SKM-1 treated with dmso at 0.1 percent for 144 hours (cell line): ENCODE measurements at regions not wholly inside any gene's neighbourhood (a gene's known extent, or its start where the extent isn't known, plus 50 kb on each side); places are given as distances from the start of the nearest gene placed in this dataset.
"Not testable (repeated sequence)": the region's sequence is repeated elsewhere in the genome, so short reads cannot be mapped to it uniquely, and the experiment has no call there.

Source experiments
- DNase-seq: peaks from one replicate; lab custom pipeline; 2025; ENCODE audit not compliant: unreplicated experiment; lab: John Stamatoyannopoulos, UW

GRCh38 chr20:22529150-22530019 lies 55.0 kb downstream of the FOXA2 start:
- DNase-seq: no peak

GRCh38 chr20:22526512-22527012 lies 57.8 kb downstream of the FOXA2 start:
- DNase-seq: no peak

- DNase-seq: no peak
These were observed 58.6 kb downstream of the FOXA2 start for GRCh38 chr20:22525821-22526220.

- no peak for DNase-seq
These were observed 59.1 kb downstream of the FOXA2 start for GRCh38 chr20:22525069-22525820.

GRCh38 chr20:22524393-22525015 lies 59.9 kb downstream of the FOXA2 start:
- no peak for DNase-seq

GRCh38 chr20:22523499-22524392 lies 60.6 kb downstream of the FOXA2 start:
- no peak for DNase-seq

GRCh38 chr20:22523128-22523498 lies 61.3 kb downstream of the FOXA2 start:
- no peak for DNase-seq

GRCh38 chr20:22522701-22523100 lies 61.7 kb downstream of the FOXA2 start:
- no peak for DNase-seq

- DNase-seq: not testable (repeated sequence)
These were observed 62.4 kb downstream of the FOXA2 start for GRCh38 chr20:22521940-22522339.

- DNase-seq: no peak
These were observed 64.0 kb downstream of the FOXA2 start for GRCh38 chr20:22520381-22520780.

- no peak for DNase-seq
These were observed 69.1 kb downstream of the FOXA2 start for GRCh38 chr20:22515264-22515663.

GRCh38 chr20:22513574-22513973 lies 70.8 kb downstream of the FOXA2 start:
- no peak for DNase-seq

GRCh38 chr20:22512911-22513489 lies 71.4 kb downstream of the FOXA2 start:
- no peak for DNase-seq

- no peak for DNase-seq
These were observed 72.1 kb downstream of the FOXA2 start for GRCh38 chr20:22511943-22512910.

GRCh38 chr20:22509843-22510147 lies 74.6 kb downstream of the FOXA2 start:
- no peak for DNase-seq

- DNase-seq: no peak
These were observed 75.1 kb downstream of the FOXA2 start for GRCh38 chr20:22509090-22509842.

GRCh38 chr20:22508426-22508825 lies 75.9 kb downstream of the FOXA2 start:
- DNase-seq: no peak

GRCh38 chr20:22507240-22507961 lies 77.0 kb downstream of the FOXA2 start:
- DNase-seq: no peak
